Peyer's patch (tissue), 4 donors: ENCODE measurements at regions not wholly inside any gene's neighbourhood (a gene's known extent, or its start where the extent isn't known, plus 50 kb on each side); places are given as distances from the start of the nearest gene placed in this dataset.

Experiments used
- DNase-seq, 3 donors: peaks; one replicate each; pipeline ENCODE4 v3.0.0-alpha.2; 2017 to 2019
- H3K27ac ChIP-seq, 4 donors: fragments of 200-600 bp; sonication (generic); one replicate each; pipeline ENCODE4 v1.5.1; 2016 to 2019
- H3K27me3 ChIP-seq, 2 donors: fragments of 200-600 bp; sonication (generic); one replicate each; pipeline ENCODE4 v1.5.1; 2019
- H3K36me3 ChIP-seq, 3 donors: fragments of 200-600 bp; sonication (generic); one replicate each; pipeline ENCODE4 v1.5.1; 2016 to 2019
- H3K4me1 ChIP-seq, 4 donors: fragments of 200-600 bp; sonication (generic); one replicate each; pipeline ENCODE4 v1.5.1; 2016 to 2019
- H3K4me3 ChIP-seq, 4 donors: fragments of 200-600 bp; sonication (generic); 1 replicate in 3 of 4; 2 replicates in 1 of 4; pipeline ENCODE4 v1.5.1; 2016 to 2019; ENCODE audit warnings: mild to moderate bottlenecking in 1 of 4
- H3K9me3 ChIP-seq, 4 donors: fragments of 200-600 bp; sonication (generic); one replicate each; pipeline ENCODE4 v1.5.1; 2016 to 2019; ENCODE audit warnings: mild to moderate bottlenecking in 1 of 4
- POLR2A ChIP-seq, 2 donors: fragments of 450-650 bp; IDR thresholded peaks; one replicate each; pipeline ENCODE4 v1.5.1; 2017; ENCODE audit warnings: antibody characterized with exemption in 2 of 2, mild to moderate bottlenecking in 2 of 2, moderate library complexity in 2 of 2
- small RNA-seq, 2 donors: library from RNA; depleted of rRNA; stranded (forward); fragments of <200 nt; gene quantifications; one replicate each; pipeline ENCODE3, GENCODE V24; 2016
- TF ChIP-seq, protein P1 (sequence below), 6 experiments: fragments of 450-650 bp in 4 of 6; fragments of 200-600 bp in 2 of 6; sonication (generic) in 1 of 6; IDR thresholded peaks; one replicate each; pipeline ENCODE4 v1.5.1; 2017 to 2019; ENCODE audit warnings: antibody characterized with exemption in 6 of 6, mild to moderate bottlenecking in 3 of 6, moderate library complexity in 1 of 6

DNA sequence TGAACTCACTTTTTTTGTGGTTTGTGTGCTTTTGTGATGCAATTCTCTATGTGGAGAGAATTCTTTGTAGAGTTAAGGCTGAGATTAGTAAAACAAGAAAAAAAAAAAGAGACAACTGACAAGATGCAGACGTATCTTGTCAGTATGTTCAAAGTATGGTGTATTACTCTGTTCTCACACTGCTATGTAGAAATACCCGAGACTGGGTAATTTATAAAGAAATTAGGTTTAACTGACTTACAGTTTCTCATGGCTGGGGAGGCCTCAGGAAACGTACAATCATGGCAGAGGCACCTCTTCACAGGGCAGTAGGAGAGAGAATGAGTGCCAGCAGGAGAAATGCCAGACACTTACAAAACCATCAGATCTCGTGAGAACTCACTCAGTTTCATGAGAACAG, 475.2 kb upstream of the CDH18 start:
- H3K36me3 ChIP-seq: no peaks in the 10 kb centered on the region

DNA sequence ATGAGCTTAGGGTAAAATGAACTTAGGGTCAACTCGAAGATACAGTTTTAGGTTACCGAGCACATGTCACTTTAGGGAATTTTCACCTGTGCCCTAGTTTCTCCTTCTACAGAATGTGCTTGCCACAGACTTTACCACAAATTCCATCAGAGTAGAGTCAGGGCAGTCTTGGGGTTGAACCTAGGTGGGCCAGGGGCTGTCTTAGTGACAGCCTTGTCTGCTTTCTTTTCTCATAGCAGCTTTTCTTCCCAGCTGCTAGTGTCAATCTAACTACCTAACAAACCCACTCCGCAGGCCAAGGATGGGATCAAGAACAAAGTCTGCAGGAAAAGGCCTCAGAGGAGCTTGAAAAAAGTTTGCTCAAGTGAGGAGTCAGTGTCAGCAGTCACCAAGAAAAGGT, 458.1 kb upstream of the CDH18 start:
- no peaks in the 10 kb centered on the region for H3K9me3 ChIP-seq
- H3K27me3 ChIP-seq: no peaks in the 10 kb centered on the region
- no peak for DNase-seq
- H3K36me3 ChIP-seq: no peaks in the 10 kb centered on the region
- no peak overlapping the region for H3K4me3 ChIP-seq
- TF ChIP-seq, protein P1, sequence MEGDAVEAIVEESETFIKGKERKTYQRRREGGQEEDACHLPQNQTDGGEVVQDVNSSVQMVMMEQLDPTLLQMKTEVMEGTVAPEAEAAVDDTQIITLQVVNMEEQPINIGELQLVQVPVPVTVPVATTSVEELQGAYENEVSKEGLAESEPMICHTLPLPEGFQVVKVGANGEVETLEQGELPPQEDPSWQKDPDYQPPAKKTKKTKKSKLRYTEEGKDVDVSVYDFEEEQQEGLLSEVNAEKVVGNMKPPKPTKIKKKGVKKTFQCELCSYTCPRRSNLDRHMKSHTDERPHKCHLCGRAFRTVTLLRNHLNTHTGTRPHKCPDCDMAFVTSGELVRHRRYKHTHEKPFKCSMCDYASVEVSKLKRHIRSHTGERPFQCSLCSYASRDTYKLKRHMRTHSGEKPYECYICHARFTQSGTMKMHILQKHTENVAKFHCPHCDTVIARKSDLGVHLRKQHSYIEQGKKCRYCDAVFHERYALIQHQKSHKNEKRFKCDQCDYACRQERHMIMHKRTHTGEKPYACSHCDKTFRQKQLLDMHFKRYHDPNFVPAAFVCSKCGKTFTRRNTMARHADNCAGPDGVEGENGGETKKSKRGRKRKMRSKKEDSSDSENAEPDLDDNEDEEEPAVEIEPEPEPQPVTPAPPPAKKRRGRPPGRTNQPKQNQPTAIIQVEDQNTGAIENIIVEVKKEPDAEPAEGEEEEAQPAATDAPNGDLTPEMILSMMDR (IDR thresholded peaks at IDR 0.05): no peak
- TF ChIP-seq POLR2A (IDR thresholded peaks at IDR 0.05): no peak
- no peaks in the 10 kb centered on the region for H3K4me1 ChIP-seq
- H3K27ac ChIP-seq: no peak overlapping the region

More for the DNA sequence above, 475.2 kb upstream of the CDH18 start:
- no peak for DNase-seq
- Histone ChIP-seq H3K4me3 (no peak overlapping the region), H3K27ac (no peak overlapping the region), H3K4me1 (no peaks in the 10 kb centered on the region), H3K9me3 (peaks cover 0 to 4% (median 0%) of the 10 kb centered on the region in 4 donors), H3K27me3 (no peaks in the 10 kb centered on the region)
- TF ChIP-seq, protein P1 (IDR thresholded peaks at IDR 0.05): no peak
- TF ChIP-seq POLR2A (IDR thresholded peaks at IDR 0.05): no peak

DNA sequence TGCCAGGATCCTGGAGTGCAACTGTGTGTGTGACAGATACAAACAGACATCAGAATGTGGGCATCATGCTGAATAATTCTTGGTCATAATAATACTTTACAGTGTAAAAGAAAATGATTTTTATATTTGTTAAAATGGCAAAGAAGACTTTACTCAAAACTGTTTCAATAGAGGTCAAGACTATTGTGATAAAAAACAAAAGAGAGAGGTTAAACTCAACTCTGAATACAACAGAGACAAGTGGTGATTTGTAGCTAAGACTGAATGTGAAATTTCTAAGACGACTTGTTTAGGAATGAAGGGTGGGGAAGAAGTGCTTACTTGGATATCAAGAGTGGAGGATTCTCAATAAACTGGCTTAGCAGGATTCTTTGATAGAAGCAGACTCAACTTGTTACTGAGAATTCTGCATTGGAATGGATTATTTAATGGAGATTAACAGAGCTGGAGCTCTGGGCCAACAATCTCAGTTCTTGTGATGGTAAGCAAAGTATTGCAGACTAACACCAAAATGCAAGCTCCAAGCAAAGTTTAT, 457.4 kb upstream of the CDH18 start:
- TF ChIP-seq POLR2A (IDR thresholded peaks at IDR 0.05): no peak
- TF ChIP-seq, protein P1 (IDR thresholded peaks at IDR 0.05): no peak
- no peaks in the 10 kb centered on the region for H3K36me3 ChIP-seq
- no peaks in the 10 kb centered on the region for H3K4me1 ChIP-seq
- H3K4me3 ChIP-seq: no peak overlapping the region
- DNase-seq: no peak
- H3K9me3 ChIP-seq: no peaks in the 10 kb centered on the region
- no peak overlapping the region for H3K27ac ChIP-seq
- H3K27me3 ChIP-seq: no peaks in the 10 kb centered on the region

DNA sequence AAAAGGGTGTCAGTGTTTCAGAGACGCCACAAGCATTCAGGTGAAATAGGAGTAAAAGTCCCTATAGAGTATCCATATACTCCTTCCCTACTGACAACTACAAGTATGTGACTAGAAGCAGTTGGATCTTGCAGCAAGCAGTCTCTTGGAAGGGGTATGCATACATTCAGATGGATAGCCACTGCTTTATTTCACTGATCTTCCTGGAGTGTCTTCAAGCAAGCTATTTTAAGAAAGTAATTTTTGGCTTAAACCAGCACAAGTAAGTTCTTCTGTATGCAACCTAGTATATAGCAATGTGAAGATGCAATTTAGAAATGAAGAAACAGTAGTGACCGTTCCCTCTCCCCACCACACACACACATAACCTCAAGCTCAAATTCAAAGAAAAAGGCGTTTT, 446.8 kb upstream of the CDH18 start:
- no peaks in the 10 kb centered on the region for H3K4me1 ChIP-seq
- no peaks in the 10 kb centered on the region for H3K27me3 ChIP-seq
- TF ChIP-seq, protein P1 (IDR thresholded peaks at IDR 0.05): no peak
- TF ChIP-seq POLR2A (IDR thresholded peaks at IDR 0.05): no peak
- DNase-seq: no peak
- no peaks in the 10 kb centered on the region for H3K36me3 ChIP-seq
- H3K4me3 ChIP-seq: no peak overlapping the region
- no peaks in the 10 kb centered on the region for H3K9me3 ChIP-seq
- H3K27ac ChIP-seq: no peak overlapping the region

DNA sequence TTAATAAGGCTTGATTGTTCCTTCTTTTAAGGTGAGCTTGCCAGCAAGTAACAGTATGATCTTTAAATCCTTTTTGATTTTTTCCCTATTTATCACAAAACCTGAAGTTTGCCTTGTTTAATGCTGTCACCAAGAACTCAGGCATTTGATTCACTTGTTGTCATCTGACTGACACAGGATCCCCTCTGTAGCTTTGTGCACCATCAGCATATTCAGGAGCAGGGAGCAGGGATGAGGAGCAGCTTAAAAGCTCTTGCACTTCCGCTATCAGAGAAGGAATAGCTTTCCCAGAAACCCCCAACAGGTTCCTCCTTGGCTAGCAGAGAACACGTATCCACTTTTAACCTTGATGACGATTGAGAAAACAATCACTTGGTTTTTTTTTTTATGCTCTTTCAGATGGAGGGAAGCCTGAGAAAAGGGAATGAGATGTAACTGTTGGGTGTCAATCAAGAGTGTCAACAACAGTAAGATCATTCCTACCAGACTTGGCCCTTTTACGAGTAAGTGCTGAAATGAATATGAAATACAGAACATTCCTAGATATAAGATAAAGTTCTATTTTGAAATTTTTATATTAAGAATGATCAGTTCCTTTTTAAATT, 433.1 kb upstream of the CDH18 start:
- Histone ChIP-seq H3K4me1 (no peaks in the 10 kb centered on the region), H3K27ac (no peak overlapping the region), H3K4me3 (no peak overlapping the region), H3K36me3 (no peaks in the 10 kb centered on the region), H3K27me3 (no peaks in the 10 kb centered on the region), H3K9me3 (no peaks in the 10 kb centered on the region)
- no peak for TF ChIP-seq POLR2A (IDR thresholded peaks at IDR 0.05)
- TF ChIP-seq, protein P1 (IDR thresholded peaks at IDR 0.05): no peak
- DNase-seq: no peak

Small RNA genes lying in the stretch of these regions (small RNA-seq; reads per million reads assigned to genes)
- 0 reads per million in 2 donors for gene AC091946.2
- 0 reads per million in 2 donors for gene AC140172.1
